Mucosa of descending colon (tissue), 3 donors: ENCODE measurements at regions not wholly inside any gene's neighbourhood (a gene's known extent, or its start where the extent isn't known, plus 50 kb on each side); places are given as distances from the start of the nearest gene placed in this dataset.

Experiments
- ATAC-seq: fragments of 200-7000 bp; cut with Tn5 transposase; one replicate; pipeline ENCODE4 v1.9.1; 2020; ENCODE audit warnings: mild to moderate bottlenecking, moderate library complexity
- DNase-seq, 3 donors: peaks; one replicate each; pipeline ENCODE4 v3.0.0-alpha.2; 2020
- H3K36me3 ChIP-seq: fragments of 200-600 bp; one replicate; pipeline ENCODE4 v1.8.0; 2021; ENCODE audit warnings: low read depth, mild to moderate bottlenecking
- H3K4me1 ChIP-seq: fragments of 200-600 bp; one replicate; pipeline ENCODE4 v1.8.0; 2021; ENCODE audit warnings: low read depth, mild to moderate bottlenecking
- H3K4me3 ChIP-seq: fragments of 200-600 bp; one replicate; pipeline ENCODE4 v1.8.0; 2021; ENCODE audit warnings: mild to moderate bottlenecking
- H3K9me3 ChIP-seq: fragments of 200-600 bp; one replicate; pipeline ENCODE4 v1.8.0; 2021; ENCODE audit warnings: mild to moderate bottlenecking
- intact Hi-C, 2 donors: fragments of 100-400 bp; cut with DNase I in 1 of 2; cut with micrococcal nuclease in 1 of 2; formaldehyde crosslinking; loops; one replicate each; pipeline versions ENCODE4 v1.11.0 to v1.11.1; 2022; cut with DNase I, micrococcal nuclease
- TF ChIP-seq, protein P1 (sequence below): fragments of 200-600 bp; IDR thresholded peaks from one replicate; pipeline ENCODE4 v1.8.0; 2022; ENCODE audit warnings: antibody characterized with exemption, mild to moderate bottlenecking
- donor health status: DM: no; HTN: no; CAD: no; lungs with moderate emphysema.
- donor health status: DM: no; HTN: no; CAD: no.
- donor health status: DM: no; HTN: yes; CAD: no.

DNA sequence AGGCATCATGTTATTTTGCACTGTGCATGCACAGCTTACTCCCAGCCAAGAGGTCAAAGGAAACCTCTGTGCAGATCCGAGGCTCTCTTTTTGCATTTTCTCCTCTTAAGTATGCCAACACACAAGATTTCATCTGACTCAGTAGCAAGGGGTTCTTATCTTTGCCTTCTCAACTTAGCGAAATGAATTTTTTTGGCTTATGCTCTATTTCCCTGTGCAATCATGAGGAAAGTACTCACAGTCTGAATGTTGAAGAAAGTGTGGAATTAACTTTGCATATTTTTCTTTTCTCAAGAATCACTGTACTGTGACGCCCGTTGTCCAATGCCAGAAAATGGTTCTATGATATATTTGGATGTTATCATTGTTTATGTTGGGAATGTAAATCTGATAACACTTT, 173.5 kb upstream of the FBXL7 start:
- intact Hi-C loops = no loop called here
- no peak for ATAC-seq
- no peaks in the 10 kb centered on the region for H3K4me1 ChIP-seq

DNA sequence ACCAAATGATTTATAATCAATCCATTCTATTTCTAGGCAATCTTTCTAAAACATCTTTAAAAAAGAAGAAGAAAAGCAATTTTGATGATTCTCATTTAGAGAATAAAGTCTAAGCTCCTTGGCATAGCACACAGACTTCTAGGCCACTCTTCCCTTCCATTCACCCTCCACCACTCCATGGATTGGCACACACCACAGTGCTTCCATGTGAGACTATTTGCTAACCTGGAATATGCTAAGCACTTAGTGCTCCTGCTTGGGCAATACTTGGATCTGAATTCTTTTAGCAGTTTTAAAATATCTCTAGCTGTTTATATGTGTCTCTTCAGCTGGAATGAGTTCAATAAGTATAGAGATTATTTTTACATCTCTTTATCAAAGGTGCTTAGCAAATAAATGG, 177.6 kb upstream of the FBXL7 start:
- intact Hi-C loops = no loop called here
- Histone ChIP-seq H3K36me3 (no peaks in the 10 kb centered on the region), H3K4me1 (no peaks in the 10 kb centered on the region), H3K4me3 (no peak overlapping the region), H3K9me3 (no peaks in the 10 kb centered on the region)
- ATAC-seq (no peak), DNase-seq (no peak)
- TF ChIP-seq, protein P1, sequence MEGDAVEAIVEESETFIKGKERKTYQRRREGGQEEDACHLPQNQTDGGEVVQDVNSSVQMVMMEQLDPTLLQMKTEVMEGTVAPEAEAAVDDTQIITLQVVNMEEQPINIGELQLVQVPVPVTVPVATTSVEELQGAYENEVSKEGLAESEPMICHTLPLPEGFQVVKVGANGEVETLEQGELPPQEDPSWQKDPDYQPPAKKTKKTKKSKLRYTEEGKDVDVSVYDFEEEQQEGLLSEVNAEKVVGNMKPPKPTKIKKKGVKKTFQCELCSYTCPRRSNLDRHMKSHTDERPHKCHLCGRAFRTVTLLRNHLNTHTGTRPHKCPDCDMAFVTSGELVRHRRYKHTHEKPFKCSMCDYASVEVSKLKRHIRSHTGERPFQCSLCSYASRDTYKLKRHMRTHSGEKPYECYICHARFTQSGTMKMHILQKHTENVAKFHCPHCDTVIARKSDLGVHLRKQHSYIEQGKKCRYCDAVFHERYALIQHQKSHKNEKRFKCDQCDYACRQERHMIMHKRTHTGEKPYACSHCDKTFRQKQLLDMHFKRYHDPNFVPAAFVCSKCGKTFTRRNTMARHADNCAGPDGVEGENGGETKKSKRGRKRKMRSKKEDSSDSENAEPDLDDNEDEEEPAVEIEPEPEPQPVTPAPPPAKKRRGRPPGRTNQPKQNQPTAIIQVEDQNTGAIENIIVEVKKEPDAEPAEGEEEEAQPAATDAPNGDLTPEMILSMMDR = no peak

More for the DNA sequence above, 173.5 kb upstream of the FBXL7 start:
- Histone ChIP-seq H3K9me3 (no peaks in the 10 kb centered on the region), H3K36me3 (no peaks in the 10 kb centered on the region), H3K4me3 (no peak overlapping the region)
- no peak for DNase-seq
- TF ChIP-seq, protein P1 = no peak

DNA sequence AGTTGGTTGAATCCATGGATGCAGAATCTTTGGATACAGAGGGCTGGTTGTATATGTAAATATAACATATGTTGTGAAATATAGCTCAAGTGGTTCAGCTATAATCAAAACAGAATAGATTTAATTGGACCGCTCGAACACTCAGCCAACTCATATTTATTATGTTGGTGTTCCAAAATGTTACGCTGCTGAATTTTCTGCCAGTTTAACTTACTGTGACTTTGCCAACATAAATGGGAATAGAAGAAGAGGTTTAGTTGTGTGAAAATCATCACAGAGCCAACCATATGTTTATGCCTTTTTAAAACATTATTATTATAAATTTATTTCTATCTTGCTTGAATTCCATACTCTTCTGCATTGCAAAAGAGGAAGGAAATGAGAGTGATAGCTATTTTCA, 178.2 kb upstream of the FBXL7 start:
- DNase-seq = no peak
- TF ChIP-seq, protein P1 = no peak
- Histone ChIP-seq H3K4me3 (no peak overlapping the region), H3K4me1 (no peaks in the 10 kb centered on the region), H3K36me3 (no peaks in the 10 kb centered on the region), H3K9me3 (no peaks in the 10 kb centered on the region)
- intact Hi-C loops = no loop called here
- no peak for ATAC-seq

DNA sequence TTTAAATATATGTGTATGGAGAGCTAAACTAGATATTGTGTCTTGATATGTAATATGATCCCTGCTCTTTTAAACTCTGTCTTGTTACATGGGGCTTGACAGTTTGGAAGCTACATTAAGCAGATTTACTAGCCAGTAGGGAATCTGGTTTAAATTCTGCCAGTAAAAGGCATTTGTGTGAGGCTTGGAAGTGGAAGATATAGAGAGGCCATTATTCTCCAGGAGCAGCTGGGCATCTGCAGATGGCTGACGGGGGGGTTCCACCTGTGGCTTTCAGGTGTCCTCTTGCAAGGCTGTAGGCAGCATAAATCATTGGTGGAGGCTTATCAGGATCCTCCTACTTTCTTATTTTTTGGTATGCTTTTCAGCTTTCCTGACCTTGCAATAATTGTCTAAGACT, 179.1 kb upstream of the FBXL7 start:
- DNase-seq (no peak), ATAC-seq (no peak)
- Histone ChIP-seq H3K4me3 (no peak overlapping the region), H3K4me1 (no peaks in the 10 kb centered on the region), H3K9me3 (no peaks in the 10 kb centered on the region), H3K36me3 (no peaks in the 10 kb centered on the region)
- TF ChIP-seq, protein P1 = no peak
- intact Hi-C loops = no loop called here

DNA sequence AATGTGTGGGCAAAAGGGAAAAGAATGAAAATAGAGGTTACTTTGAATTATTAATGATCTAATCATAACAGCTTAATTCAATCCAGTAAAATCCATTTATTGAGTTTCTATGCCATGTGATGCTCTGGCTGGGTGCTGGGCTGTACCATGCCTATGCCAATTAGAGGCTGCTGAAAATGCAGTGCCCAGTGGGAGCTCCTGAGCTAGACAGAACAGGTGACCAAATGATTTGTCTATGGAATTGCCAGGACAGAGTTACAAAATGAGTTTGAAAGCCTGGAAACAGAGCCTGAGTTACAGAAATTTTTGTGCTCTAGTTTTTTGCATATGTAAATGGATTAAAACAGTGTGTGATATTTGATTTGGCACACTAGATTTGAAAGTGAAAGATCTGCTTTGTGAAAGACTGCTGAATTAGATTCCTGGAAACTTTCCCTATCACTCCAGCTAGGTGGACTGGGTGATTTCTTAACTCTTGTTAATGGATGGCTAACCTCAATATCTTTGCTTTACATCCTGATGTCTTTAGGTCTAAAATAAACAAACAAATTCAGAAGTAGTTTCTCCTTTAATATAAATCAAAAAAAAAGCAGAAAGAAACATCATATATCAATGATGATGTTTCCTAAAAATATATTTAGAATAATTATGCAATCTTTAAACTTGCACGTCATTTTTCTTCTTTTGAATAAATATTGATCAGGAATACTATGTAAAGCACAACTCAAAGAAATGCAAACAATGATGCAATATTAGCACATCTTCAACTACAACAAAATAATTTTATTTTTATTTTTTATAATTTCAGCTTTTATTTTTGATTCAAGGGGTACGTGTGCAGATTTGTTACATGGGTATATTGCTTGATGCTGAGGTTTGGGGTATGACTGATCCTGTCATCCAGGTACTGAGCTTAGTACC, 194.8 kb upstream of the FBXL7 start:
- Histone ChIP-seq H3K4me3 (no peak overlapping the region), H3K36me3 (no peaks in the 10 kb centered on the region), H3K9me3 (no peaks in the 10 kb centered on the region), H3K4me1 (no peaks in the 10 kb centered on the region)
- TF ChIP-seq, protein P1 = no peak
- intact Hi-C loops = no loop called here
- ATAC-seq (no peak), DNase-seq (no peak)
